ENCODE measurements at regions not wholly inside any gene's neighbourhood (a gene's known extent, or its start where the extent isn't known, plus 50 kb on each side); places are given as distances from the start of the nearest gene placed in this dataset.

DNA sequence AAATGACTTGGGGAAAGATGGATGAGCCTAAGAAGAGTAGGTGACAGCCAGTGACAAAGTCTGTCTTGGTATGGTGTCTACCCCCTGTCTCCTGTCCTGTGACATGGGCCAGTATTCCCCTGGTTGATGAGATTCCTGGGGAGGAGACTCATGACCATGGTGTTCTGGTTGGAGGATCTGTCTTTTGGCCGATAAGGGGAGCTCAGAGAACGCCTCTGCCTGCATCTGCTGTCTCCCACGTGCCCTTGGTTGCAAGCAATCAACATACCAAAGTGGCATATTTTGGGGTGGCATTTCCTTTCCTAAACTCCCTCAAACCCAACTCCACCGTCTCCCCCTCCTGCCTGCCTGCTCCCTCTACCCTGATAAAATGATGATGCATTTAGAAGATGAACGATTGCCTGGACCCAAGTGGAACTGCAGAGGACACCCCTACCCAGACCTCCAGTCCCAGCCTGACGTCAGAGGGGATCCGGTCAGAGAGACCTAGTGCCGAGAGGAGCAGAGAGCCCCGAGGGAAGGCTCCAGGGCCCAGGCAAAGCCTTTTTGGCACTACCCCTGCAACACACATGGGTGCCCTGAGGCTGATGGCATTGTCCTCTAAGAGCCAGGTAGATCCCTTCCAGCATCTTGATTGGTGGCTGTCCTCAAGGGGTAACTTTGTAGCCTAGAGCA is 88.0 kb upstream of the KCNK12 start:
- Histone ChIP-seq H3K79me2 (ENCODE audit: insufficient read depth, low read length) (no peaks in the 10 kb centered on the region), H3K9ac (ENCODE audit: low read depth, low read length, poor library complexity, severe bottlenecking) (no peak overlapping the region), H3K9me2 (replicated peaks; ENCODE audit: low read depth, low read length) (no peaks in the 10 kb centered on the region), H3K4me3 (ENCODE audit: low read length, poor library complexity, severe bottlenecking) (no peak overlapping the region), H3K9me3 (ENCODE audit: insufficient read depth, low read depth, low read length) (no peaks in the 10 kb centered on the region), H3K27me3 (ENCODE audit: insufficient read depth, low read length, poor library complexity, severe bottlenecking) (no peaks in the 10 kb centered on the region), H4K20me1 (ENCODE audit: insufficient read depth, low read length, poor library complexity, severe bottlenecking) (no peaks in the 10 kb centered on the region), H3K4me1 (ENCODE audit: insufficient read depth, low read length, poor library complexity, severe bottlenecking) (peaks cover 8% of the 10 kb centered on the region), H3K36me3 (ENCODE audit: insufficient read depth, low read length) (no peaks in the 10 kb centered on the region), H3K4me2 (ENCODE audit: low read depth, low read length, poor library complexity, severe bottlenecking) (no peak overlapping the region), H2AFZ (ENCODE audit: low read length) (no peak overlapping the region), H3F3A (ENCODE audit: low read depth) (no peaks in the 10 kb centered on the region)
- TF ChIP-seq, protein P1, sequence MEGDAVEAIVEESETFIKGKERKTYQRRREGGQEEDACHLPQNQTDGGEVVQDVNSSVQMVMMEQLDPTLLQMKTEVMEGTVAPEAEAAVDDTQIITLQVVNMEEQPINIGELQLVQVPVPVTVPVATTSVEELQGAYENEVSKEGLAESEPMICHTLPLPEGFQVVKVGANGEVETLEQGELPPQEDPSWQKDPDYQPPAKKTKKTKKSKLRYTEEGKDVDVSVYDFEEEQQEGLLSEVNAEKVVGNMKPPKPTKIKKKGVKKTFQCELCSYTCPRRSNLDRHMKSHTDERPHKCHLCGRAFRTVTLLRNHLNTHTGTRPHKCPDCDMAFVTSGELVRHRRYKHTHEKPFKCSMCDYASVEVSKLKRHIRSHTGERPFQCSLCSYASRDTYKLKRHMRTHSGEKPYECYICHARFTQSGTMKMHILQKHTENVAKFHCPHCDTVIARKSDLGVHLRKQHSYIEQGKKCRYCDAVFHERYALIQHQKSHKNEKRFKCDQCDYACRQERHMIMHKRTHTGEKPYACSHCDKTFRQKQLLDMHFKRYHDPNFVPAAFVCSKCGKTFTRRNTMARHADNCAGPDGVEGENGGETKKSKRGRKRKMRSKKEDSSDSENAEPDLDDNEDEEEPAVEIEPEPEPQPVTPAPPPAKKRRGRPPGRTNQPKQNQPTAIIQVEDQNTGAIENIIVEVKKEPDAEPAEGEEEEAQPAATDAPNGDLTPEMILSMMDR (conservative IDR thresholded peaks at IDR 0.05; ENCODE audit: low read length), result no peak
- no peak for TF ChIP-seq EZH2phosphoT487 (IDR thresholded peaks at IDR 0.05; ENCODE audit: borderline replicate concordance)

DNA sequence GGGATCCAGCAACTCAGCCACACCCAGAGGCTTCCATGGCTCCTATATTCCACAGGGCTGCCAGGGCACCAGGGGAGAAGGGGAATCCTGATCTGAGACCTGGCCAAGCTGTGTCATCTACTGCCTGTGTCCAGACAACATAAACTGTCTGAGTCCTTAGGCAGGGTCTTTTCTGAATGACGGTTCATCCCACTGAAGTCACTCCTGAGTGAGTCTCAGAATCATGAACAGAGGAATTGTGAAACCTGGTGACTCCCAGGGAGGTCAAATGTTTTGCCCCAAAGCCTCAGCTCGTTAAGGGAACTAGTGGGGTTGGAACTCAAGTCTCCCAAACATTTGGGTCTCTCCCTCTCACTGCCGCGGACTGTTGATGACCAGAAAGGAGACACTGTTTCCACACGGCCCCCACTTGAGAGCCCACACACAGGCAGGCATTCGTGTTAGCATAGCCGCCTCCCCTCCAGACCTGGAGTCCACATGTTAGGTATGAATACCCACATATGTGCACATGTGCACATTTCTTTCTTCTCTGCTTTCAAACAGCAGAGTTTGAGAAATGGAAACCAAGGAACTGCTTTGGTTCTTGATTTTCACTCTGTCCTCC is 87.2 kb upstream of the KCNK12 start:
- Histone ChIP-seq H3K4me2 (ENCODE audit: low read depth, low read length, poor library complexity, severe bottlenecking) (no peak overlapping the region), H3K27me3 (ENCODE audit: insufficient read depth, low read length, poor library complexity, severe bottlenecking) (no peaks in the 10 kb centered on the region), H3F3A (ENCODE audit: low read depth) (no peaks in the 10 kb centered on the region), H2AFZ (ENCODE audit: low read length) (no peak overlapping the region), H4K20me1 (ENCODE audit: insufficient read depth, low read length, poor library complexity, severe bottlenecking) (no peaks in the 10 kb centered on the region), H3K36me3 (ENCODE audit: insufficient read depth, low read length) (no peaks in the 10 kb centered on the region), H3K9me3 (ENCODE audit: insufficient read depth, low read depth, low read length) (no peaks in the 10 kb centered on the region), H3K9me2 (replicated peaks; ENCODE audit: low read depth, low read length) (no peaks in the 10 kb centered on the region), H3K4me1 (ENCODE audit: insufficient read depth, low read length, poor library complexity, severe bottlenecking) (peaks cover 9% of the 10 kb centered on the region), H3K4me3 (ENCODE audit: low read length, poor library complexity, severe bottlenecking) (no peak overlapping the region), H3K9ac (ENCODE audit: low read depth, low read length, poor library complexity, severe bottlenecking) (no peak overlapping the region), H3K79me2 (ENCODE audit: insufficient read depth, low read length) (no peaks in the 10 kb centered on the region)
- TF ChIP-seq, protein P1 (conservative IDR thresholded peaks at IDR 0.05; ENCODE audit: low read length), result no peak
- TF ChIP-seq EZH2phosphoT487 (IDR thresholded peaks at IDR 0.05; ENCODE audit: borderline replicate concordance), result no peak

DNA sequence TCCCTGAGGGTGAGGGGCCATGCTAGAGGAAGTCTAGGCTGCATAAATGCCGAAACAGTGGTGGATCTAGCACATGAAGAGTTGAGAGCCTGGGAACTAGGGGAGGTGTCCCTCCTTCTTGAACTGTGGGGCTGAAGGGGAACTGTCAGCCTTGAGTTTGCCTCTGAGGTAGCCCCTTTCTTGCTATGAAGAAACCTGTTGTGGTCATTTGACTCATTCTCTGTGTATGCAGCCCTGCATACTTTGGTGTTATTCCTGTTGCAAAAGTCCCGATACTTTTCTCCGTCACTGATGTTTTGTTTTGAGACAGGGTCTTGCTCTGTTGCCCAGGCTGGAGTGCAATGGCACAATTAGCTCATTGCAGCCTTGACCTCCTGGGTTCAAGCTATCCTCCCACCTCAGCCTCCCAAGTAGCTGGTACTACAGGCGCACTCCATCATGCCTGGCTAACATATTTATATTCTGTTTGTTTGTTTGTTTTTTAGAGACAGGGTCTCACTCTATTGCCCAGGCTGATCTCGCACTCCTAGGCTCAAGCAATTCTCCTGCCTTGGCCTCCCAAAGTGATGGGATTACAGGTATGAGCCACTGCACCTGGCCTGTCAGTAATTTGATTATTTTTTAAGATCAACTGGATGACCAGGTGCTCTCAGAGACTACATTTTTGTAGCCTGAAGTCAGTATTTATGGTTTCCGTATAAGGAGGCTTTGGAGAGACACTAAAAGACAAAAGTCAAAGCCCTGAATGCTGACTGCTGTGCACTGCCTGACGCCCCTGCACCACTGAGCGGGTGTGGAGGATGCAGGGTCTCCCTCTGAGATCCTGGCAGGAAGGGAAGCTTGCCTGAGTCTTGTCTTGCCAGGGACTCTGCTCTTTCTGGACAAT is 86.2 kb upstream of the KCNK12 start:
- H3K9ac ChIP-seq (ENCODE audit: low read depth, low read length, poor library complexity, severe bottlenecking), result no peak overlapping the region
- H3K9me2 ChIP-seq (replicated peaks; ENCODE audit: low read depth, low read length), result no peaks in the 10 kb centered on the region
- no peaks in the 10 kb centered on the region for H4K20me1 ChIP-seq (ENCODE audit: insufficient read depth, low read length, poor library complexity, severe bottlenecking)
- H3K4me2 ChIP-seq (ENCODE audit: low read depth, low read length, poor library complexity, severe bottlenecking), result no peak overlapping the region
- TF ChIP-seq, protein P1 (conservative IDR thresholded peaks at IDR 0.05; ENCODE audit: low read length), result no peak
- no peak for TF ChIP-seq EZH2phosphoT487 (IDR thresholded peaks at IDR 0.05; ENCODE audit: borderline replicate concordance)
- H3K9me3 ChIP-seq (ENCODE audit: insufficient read depth, low read depth, low read length), result no peaks in the 10 kb centered on the region
- no peaks in the 10 kb centered on the region for H3K36me3 ChIP-seq (ENCODE audit: insufficient read depth, low read length)
- peaks cover 18% of the 10 kb centered on the region for H3K4me1 ChIP-seq (ENCODE audit: insufficient read depth, low read length, poor library complexity, severe bottlenecking)
- no peaks in the 10 kb centered on the region for H3K79me2 ChIP-seq (ENCODE audit: insufficient read depth, low read length)
- no peak overlapping the region for H3K4me3 ChIP-seq (ENCODE audit: low read length, poor library complexity, severe bottlenecking)
- H3K27me3 ChIP-seq (ENCODE audit: insufficient read depth, low read length, poor library complexity, severe bottlenecking), result no peaks in the 10 kb centered on the region
- no peak overlapping the region for H2AFZ ChIP-seq (ENCODE audit: low read length)
- no peaks in the 10 kb centered on the region for H3F3A ChIP-seq (ENCODE audit: low read depth)

Measured in Loucy (cell line).